ENCODE measurements at regions not wholly inside any gene's neighbourhood (a gene's known extent, or its start where the extent isn't known, plus 50 kb on each side); places are given as distances from the start of the nearest gene placed in this dataset.
A peak's percentile ranks its signal among the peaks of the same experiment; 100 is the strongest.
"Not testable (repeated sequence)": the region's sequence is repeated elsewhere in the genome, so short reads cannot be mapped to it uniquely, and the experiment has no call there.

DNA sequence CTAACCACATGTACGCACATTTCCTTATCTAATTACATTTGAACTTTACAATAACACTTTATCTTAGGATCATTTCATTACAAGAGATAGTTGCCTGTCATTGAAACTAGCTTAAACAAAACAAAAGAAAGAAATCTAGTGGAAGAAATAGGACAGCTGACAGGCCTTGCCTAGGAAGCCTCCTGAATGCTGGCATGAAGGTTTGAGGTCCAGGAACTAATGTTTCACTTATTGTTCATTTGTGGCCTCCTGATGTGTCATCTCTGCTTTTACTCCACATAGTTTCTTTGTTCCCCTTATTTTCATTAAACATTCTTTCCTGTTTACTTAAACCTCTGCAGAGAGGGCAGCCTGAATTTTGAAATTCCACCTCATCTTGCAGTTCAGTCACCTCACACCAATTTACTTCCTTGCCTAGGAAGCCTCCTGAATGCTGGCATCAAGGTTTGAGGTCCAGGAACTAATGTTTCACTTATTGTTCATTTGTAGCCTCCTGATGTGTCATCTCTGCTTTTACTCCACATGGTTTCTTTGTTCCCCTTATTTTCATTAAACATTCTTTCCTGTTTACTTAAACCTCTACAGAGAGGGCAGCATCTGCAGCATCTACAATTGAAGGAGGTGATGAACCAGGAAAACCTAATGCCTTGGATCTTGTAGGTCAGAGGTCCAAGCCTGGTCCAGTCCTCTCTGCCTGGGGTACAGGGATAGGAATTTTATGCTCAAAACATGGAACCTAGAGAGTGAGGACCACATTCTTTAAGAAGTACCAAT lies 319.2 kb downstream of the SPATA31A1 start:
- not testable (repeated sequence) for DNase-seq

DNA sequence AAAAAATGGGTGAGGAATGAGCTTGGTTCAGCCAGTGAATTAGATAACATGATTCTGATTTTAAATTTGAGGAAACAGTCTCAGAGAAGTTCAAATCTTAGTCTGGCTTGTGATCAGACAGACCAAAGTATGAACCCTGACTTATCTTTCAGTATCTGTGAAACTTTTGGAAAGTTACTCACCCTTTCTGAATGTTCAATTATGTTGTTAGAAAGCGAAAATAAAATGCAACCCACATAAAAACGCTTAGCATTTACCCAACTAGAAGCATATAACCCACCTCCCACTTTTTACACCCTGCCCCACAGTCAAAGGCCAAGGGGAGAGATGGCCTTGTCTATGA lies 319.7 kb downstream of the SPATA31A1 start:
- DNase-seq = not testable (repeated sequence)

DNA sequence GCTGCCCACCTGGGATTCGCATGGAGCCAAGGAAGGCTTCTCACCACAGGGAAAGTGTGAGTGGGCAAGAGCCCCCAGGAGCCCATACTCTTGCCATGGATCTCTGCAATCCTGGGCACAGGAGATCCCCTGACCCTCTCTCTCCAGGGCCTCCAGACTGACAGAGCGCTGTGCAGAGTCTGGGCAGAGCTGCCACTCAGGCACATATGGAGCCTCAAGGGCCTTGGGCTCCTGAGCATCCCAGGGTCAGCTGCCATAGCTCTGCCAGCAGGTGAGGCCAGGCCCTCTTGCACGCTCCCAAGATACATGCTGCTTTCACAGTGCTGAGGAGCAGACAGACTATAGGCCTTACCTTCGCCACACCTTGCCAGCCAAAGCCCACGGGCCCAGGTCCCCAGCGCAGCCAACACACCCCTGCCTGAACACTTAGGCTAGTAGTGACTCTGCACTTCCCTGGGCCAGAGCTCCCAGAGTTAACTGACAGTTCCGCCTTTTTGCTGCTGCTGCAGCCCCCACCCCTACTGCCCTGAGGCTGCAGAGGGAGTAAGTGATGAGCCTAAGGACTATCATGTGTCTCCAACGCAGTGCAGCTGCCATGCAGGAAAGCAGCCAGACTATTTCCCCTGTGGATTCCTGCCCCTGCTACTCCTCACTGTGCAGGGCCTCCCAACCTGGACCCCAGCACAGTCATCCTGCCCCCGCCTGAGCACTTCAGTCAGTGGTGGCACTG lies 323.2 kb downstream of the SPATA31A1 start:
- DNase-seq = not testable (repeated sequence)

DNA sequence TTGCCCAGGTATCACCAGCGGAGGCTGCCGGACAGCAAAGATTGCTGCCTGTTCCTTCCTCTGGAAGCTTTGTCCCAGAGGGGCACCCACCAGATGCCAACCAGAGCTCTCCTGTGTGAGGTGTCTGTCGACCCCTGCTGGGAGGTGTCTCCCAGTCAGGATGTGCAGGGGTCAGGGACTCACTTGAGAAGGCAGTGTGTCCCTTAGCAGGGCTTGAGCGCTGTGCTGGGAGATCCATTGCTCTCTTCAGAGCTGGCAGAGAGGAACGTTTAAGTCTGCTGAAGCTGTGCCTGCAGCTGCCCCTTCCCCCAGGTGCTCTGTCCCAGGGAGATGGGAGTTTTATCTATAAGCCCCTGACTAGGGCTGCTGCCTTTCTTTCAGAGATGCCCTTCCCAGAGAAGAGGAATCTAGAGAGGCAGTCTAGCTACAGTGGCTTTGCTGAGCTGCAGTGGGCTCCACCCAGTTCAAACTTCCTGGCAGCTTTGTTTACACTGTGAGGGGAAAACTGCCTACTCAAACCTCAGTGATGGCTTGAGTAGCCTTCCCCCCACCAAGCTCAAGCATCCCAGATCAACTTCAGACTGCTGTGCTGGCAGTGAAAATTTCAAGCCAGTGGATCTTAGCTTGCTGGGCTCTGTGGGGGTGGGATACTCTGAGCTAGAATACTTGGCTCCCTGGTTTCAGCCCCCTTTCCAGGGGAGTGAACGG lies 325.4 kb downstream of the SPATA31A1 start:
- not testable (repeated sequence) for DNase-seq

DNA sequence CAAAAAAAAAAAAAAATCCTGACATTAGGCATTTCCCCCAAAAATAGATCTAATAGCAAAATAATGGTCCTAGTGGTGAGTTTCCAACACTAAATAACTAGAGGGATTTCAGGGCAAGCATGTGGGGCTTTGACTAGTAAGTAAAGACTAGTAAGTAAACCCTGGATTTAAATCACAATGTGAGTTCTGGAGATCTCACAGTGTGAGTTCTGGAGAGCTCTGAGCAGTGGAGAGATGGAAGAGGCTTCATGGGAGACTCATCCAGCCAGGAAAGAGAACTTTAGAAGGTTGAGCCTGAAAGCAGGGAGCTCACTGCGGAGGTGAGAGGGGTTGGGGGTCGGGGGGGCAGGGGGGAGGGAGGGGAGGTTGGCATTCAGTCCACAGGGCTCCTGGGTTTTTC lies 373.4 kb downstream of the SPATA31A1 start:
- DNase-seq = not testable (repeated sequence)

DNA sequence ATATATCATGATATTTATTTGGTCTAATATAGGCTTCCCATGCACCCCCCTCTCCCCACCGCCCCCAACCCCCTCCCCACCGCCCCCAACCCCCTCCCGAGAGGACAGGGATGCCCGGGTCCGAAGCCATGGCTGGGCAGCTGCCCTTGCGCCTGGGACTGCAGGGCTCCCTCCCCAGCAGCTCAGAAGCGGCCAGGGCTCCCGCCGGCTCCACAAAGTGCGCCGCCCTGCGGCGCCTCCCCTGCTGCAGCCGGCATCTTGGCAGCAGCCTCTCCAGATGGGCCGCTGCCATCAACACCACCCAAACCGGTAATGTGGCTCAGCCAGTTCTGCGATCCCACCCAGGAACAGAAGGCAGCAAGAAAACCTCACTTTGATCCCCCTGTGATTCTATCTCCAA lies 389.4 kb downstream of the SPATA31A1 start:
- not testable (repeated sequence) for DNase-seq

DNA sequence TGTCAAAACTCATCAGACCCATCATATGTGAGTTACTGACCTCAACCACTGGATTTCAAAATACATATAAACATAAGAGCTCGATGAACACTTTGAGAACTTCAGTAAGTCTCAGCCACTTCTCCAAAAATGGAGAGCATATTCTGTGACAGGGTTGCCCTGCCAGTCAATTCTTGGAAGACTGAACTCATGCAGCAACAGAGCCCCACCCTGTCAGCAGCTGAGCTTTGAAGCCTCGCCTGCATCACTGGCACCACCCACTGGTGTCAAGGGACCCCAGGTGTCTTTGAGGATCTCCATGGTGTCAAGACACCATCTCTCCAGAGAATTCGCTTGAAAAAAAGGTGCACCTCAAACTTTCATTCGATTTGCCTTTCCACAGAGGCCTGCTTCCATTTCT lies 420.1 kb downstream of the SPATA31A1 start:
- DNase-seq = not testable (repeated sequence)

DNA sequence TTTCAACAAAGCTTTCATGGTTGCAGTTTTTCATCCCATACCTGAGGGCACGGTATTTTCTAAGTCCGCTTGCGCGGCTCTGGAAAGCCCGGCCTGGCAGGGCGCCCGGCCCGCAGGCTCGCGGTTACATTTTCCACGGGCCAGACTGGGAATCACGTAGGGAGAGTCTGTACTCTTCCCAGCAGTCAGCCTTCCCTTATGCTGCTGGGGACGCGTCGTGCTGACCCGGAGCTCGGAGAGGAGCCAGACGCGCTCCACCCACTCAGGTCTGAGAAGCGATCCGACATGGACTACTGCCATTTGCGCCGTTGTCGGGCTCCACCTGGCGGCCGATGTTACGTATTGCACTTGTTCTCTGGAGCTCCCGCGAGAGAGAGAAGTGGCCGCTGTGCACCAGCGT lies 435.9 kb downstream of the SPATA31A1 start:
- DNase-seq = not testable (repeated sequence)

DNA sequence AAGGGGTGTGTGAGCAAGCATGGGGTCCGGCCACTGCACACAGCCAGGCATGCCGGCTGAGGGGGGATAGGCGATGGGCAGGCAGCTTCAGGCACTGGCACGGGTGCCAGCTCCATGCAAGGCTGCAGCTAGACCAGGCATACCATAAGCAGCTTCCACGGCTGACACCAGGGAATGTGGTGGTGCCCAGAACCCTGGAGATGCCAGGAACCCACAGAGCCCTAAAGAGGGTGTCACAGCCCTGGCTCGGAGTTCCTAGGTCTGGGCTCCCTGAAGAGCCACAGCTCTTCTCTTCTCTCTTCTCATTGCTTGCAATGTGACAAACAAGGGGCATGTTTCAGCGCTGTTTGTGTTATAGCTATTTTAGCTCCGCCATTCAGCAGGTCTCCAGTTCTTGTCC lies 442.5 kb downstream of the SPATA31A1 start:
- DNase-seq = not testable (repeated sequence)

DNA sequence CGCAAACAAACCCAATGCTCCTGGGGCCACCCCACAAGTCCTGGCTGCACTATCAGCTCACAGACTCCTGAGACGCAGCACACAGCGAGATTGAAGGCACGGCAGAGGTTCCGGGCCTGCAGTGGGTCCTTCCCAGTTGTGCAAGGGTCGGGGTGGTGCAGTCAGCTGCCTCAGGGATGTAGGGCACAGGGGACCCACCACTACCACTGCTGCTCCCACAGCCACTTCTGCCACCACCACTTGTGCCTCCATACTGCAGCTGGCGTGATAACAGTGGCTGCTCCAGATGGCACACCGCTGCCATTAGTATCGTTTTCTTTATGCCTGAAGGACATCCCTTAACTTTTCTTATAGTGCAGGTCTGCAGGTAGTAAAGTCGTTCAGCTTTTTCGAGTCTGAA lies 443.8 kb downstream of the SPATA31A1 start:
- not testable (repeated sequence) for DNase-seq

DNA sequence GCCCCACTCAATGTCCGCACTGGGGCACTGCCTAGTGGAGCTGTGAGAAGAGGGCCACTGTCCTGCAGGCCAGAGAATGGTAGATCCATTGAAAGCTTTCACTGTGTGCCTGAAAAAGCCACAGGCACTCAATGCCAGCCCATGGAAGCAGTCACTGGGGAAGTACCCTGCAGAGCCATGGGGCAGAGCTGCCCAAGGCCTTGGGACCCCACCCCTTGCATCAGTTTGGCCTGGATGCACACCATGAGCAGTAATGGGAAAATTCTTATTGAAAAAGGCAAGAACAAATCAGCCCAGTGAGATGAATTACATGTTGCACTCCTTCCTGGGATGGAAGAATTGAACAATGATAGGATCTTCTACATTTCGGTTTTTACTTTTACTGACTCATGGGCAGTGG lies 447.1 kb downstream of the SPATA31A1 start:
- DNase-seq = not testable (repeated sequence)

DNA sequence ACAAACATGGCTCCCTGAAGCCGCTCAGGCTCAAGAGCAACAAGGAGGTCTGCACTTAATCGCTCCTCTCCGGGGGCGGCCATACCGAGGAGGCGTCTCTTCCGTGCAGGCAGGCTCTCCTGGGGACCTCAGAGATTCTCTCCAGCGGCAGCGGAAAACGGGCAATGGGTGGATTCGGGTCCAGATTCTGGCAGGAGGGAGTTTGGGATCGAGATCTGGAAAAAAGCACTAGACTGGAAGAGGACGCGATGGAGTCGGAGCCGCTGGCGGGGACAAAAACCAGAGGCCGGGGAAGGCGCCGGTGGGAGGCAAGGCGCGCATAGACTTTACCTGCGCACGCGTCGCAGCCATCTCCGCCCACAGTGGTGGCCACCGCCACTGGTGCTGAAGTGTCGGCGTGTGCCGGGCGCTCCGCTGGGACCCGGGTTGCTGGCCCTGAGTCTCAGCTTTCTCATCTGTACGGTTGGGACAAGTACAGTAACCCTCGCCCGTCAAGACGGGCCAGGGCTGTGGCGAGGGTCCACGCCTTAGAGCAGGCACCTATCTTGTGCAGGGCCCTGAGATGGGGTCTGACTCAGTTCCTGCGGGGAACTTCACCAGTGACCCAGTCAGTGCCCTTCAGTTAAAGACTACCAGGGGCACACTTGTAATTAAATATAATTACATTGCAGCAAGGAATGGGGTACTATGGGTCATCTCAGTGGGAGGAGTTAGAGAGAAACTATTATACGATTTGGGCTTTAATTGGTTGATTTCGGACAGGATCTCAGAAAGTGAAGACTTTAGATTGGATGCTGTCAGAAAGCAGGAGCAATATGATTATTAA lies 454.1 kb downstream of the SPATA31A1 start:
- peak; percentile 46 for DNase-seq

DNA sequence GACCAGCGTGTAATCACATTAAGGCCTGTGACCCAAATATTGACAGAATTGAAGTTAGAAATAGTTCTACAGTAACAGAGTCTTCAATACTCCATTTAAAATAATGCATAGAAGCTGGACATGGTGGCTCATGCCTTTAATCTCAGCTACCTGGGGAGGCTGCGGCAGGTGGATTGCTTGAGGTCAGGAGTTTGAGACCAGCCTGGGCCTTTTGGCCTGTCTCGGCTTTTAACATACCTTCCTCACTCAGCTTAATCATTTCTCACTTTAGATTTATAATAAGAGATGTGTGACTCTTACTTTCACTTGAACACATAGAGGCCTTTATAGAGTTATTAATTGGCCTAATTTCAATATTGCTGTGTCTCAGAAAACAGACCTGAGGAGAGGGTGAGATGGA lies 454.9 kb downstream of the SPATA31A1 start:
- DNase-seq = not testable (repeated sequence)

DNA sequence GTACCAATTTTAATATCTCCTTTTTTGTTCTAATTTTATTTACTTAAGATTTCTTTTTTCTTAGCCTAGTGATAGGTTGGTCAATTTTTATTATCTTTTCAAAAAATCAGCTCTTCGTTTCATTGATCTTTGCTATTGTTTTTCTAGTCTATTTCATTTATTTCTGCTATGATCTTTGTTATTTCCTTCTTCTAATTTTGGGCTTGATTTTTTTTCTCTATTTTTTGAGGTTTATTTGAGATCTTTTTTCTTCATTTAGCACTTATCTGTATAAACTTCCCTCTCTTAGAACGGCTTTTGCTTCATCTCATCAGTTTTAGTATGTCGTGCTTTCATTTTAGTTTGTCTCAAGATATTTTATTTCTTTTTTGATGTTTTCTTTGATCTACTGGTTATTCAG lies 456.1 kb downstream of the SPATA31A1 start:
- not testable (repeated sequence) for DNase-seq

DNA sequence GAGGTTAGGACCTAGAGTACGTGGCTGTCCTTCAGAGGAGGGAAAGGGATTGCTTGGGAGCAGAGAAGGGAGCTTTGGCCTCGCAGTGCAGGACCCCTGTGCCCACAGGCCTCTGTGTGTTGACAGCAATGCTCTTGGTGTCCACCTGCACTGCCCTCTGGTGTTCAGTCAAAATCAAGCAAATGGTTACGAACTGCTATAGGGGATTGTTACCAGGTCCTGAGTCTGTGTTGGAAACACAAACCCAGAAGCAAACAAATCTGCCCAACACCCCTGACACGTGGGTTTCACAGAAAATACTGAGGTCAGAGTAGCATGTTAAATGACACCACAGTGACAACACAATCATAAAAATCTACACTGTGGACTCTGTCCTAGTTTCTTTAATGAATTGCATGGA lies 473.0 kb downstream of the SPATA31A1 start:
- DNase-seq = not testable (repeated sequence)

All from left kidney (tissue), 1 donor.